SK-N-MC (cell line): ENCODE measurements at regions not wholly inside any gene's neighbourhood (a gene's known extent, or its start where the extent isn't known, plus 50 kb on each side); places are given as distances from the start of the nearest gene placed in this dataset.

ENCODE experiments used
- EZH2 ChIP-seq: fragments of 200-600 bp; sonication (generic); IDR thresholded peaks from one replicate; pipeline ENCODE4 v1.6.1; 2017; ENCODE audit warnings: antibody characterized with exemption
- FOXP2 ChIP-seq: optimal IDR thresholded peaks from 2 replicates; pipeline ENCODE3; 2011; ENCODE audit warnings: mild to moderate bottlenecking, moderate library complexity; ENCODE audit not compliant: insufficient read depth; ENCODE audit errors: extremely low read length, control extremely low read depth
- POLR2AphosphoS5 ChIP-seq: IDR thresholded peaks from 2 replicates; pipeline ENCODE4 v1.6.1; 2012; ENCODE audit warnings: mild to moderate bottlenecking, low read depth, low read length, borderline replicate concordance

DNA sequence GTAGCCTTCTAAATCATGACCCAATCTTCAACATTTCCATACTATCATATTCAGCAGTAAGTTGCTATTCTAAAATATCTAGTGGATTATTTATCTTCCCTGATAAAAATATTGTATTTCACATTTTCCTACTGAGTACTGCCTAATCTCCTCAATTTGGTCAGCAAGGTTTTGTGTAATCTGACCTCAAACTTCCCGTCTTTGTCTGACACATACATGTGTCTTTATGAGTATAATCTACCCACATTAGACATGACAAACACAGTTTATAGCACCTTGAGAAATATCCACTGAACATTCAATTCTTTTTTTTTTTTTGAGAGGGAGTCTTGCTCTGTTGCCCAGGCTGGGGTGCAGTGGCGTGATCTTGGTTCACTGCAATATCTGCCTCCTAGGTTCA lies 113.7 kb upstream of the LUZP2 start:
- TF ChIP-seq EZH2 (no peak), POLR2AphosphoS5 (no peak), FOXP2 (no peak)
